Peyer's patch (tissue), 4 donors: ENCODE measurements at regions not wholly inside any gene's neighbourhood (a gene's known extent, or its start where the extent isn't known, plus 50 kb on each side); places are given as distances from the start of the nearest gene placed in this dataset.

Experiments
- CTCF ChIP-seq, 6 experiments: fragments of 450-650 bp in 4 of 6; fragments of 200-600 bp in 2 of 6; sonication (generic) in 1 of 6; IDR thresholded peaks; one replicate each; pipeline ENCODE4 v1.5.1; 2017 to 2019; ENCODE audit warnings: antibody characterized with exemption in 6 of 6, mild to moderate bottlenecking in 3 of 6, moderate library complexity in 1 of 6
- POLR2A ChIP-seq, 2 donors: fragments of 450-650 bp; IDR thresholded peaks; one replicate each; pipeline ENCODE4 v1.5.1; 2017; ENCODE audit warnings: antibody characterized with exemption in 2 of 2, mild to moderate bottlenecking in 2 of 2, moderate library complexity in 2 of 2

DNA sequence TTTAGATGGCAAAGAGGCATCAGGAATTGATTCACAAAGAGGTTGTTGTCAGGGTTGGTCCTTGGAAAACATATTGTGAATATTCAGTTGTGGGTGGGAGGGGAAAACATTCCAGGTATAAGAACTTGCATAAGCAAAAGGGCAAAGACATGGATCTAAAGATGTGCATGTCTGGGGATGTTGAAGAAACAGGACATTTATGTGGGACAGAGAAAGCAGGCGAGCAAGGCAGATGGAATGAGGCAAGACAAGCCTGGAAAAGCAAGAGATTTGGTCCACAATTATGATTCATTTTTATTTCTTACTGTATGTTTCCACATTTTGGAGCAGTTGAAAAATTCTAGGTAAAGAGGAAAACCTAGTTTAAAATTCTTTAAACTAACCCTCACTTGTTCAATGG, 134.9 kb upstream of the CXXC4 start:
- no peak for TF ChIP-seq CTCF (IDR thresholded peaks at IDR 0.05)
- TF ChIP-seq POLR2A (IDR thresholded peaks at IDR 0.05) = no peak
